ENCODE measurements at regions not wholly inside any gene's neighbourhood (a gene's known extent, or its start where the extent isn't known, plus 50 kb on each side); places are given as distances from the start of the nearest gene placed in this dataset.

- no peak for DNase-seq (ENCODE audit: low spot score in 2 of 2)
- no peak for TF ChIP-seq CTCF (IDR thresholded peaks at IDR 0.05)
- TF ChIP-seq POLR2A (IDR thresholded peaks at IDR 0.05) = no peak
- intact Hi-C loops (cut with DNase I; ENCODE audit: low total_unique reads) = no loop called here
- H3K4me3 ChIP-seq (ENCODE audit: low read depth, poor library complexity, severe bottlenecking) = no peak overlapping the region
- 76 to 78% methylated on average over 5 of the region's 5 CpGs for WGBS, 2 donors
These were observed 1725.2 kb downstream of the EFNB2 start for GRCh38 chr13:104810242-104810641.

GRCh38 chr13:104809483-104809882 is 1726.0 kb downstream of the EFNB2 start:
- TF ChIP-seq CTCF (IDR thresholded peaks at IDR 0.05) (no peak), POLR2A (IDR thresholded peaks at IDR 0.05) (no peak)
- H3K4me3 ChIP-seq (ENCODE audit: low read depth, poor library complexity, severe bottlenecking) = no peak overlapping the region
- no peak for DNase-seq (ENCODE audit: low spot score in 2 of 2)
- intact Hi-C loops (cut with DNase I; ENCODE audit: low total_unique reads) = no loop called here
- 80 to 82% methylated on average over 4 of the region's 4 CpGs for WGBS, 2 donors

- no peak for DNase-seq (ENCODE audit: low spot score in 2 of 2)
- WGBS, 2 donors = 75 to 76% methylated on average over 2 of the region's 2 CpGs
- H3K4me3 ChIP-seq (ENCODE audit: low read depth, poor library complexity, severe bottlenecking) = no peak overlapping the region
- intact Hi-C loops (cut with DNase I; ENCODE audit: low total_unique reads) = no loop called here
- TF ChIP-seq POLR2A (IDR thresholded peaks at IDR 0.05) (no peak), CTCF (IDR thresholded peaks at IDR 0.05) (no peak)
These were observed 1730.1 kb downstream of the EFNB2 start for GRCh38 chr13:104805346-104805745.

GRCh38 chr13:104799152-104799551 is 1732.9 kb upstream of the SLC10A2 start:
- TF ChIP-seq CTCF (IDR thresholded peaks at IDR 0.05) = no peak
- TF ChIP-seq POLR2A (IDR thresholded peaks at IDR 0.05) = no peak
- WGBS, 2 donors = 87 to 99% methylated on average over 2 of the region's 2 CpGs
- H3K4me3 ChIP-seq (ENCODE audit: low read depth, poor library complexity, severe bottlenecking) = no peak overlapping the region
- intact Hi-C loops (cut with DNase I; ENCODE audit: low total_unique reads) = no loop called here
- DNase-seq (ENCODE audit: low spot score in 2 of 2) = no peak

GRCh38 chr13:104798486-104798885 is 1732.3 kb upstream of the SLC10A2 start:
- WGBS, 2 donors = 35 to 54% methylated on average over 1 of the region's 1 CpG
- H3K4me3 ChIP-seq (ENCODE audit: low read depth, poor library complexity, severe bottlenecking) = no peak overlapping the region
- no peak for TF ChIP-seq CTCF (IDR thresholded peaks at IDR 0.05)
- no peak for TF ChIP-seq POLR2A (IDR thresholded peaks at IDR 0.05)
- no peak for DNase-seq (ENCODE audit: low spot score in 2 of 2)
- intact Hi-C loops (cut with DNase I; ENCODE audit: low total_unique reads) = no loop called here

- H3K4me3 ChIP-seq (ENCODE audit: low read depth, poor library complexity, severe bottlenecking) = no peak overlapping the region
- DNase-seq (ENCODE audit: low spot score in 2 of 2) = no peak
- WGBS, 2 donors = 84 to 90% methylated on average over 2 of the region's 2 CpGs
- intact Hi-C loops (cut with DNase I; ENCODE audit: low total_unique reads) = no loop called here
- no peak for TF ChIP-seq CTCF (IDR thresholded peaks at IDR 0.05)
- no peak for TF ChIP-seq POLR2A (IDR thresholded peaks at IDR 0.05)
These were observed 1730.4 kb upstream of the SLC10A2 start for GRCh38 chr13:104796581-104796980.

Data from lower leg skin (tissue), 4 donors.